SKM-1 treated with dmso at 0.1 percent for 144 hours (cell line): ENCODE measurements at regions not wholly inside any gene's neighbourhood (a gene's known extent, or its start where the extent isn't known, plus 50 kb on each side); places are given as distances from the start of the nearest gene placed in this dataset.

Source experiments
- DNase-seq: peaks from one replicate; lab custom pipeline; 2025; ENCODE audit not compliant: unreplicated experiment; lab: John Stamatoyannopoulos, UW

- no peak for DNase-seq
Measured at GRCh38 chr15:100734586-100734985, 132.2 kb downstream of the ASB7 start.

- no peak for DNase-seq
Measured at GRCh38 chr15:100735129-100736053, 133.0 kb downstream of the ASB7 start.

- DNase-seq, result no peak
Measured at GRCh38 chr15:100737214-100737613, 134.8 kb downstream of the ASB7 start.

GRCh38 chr15:100738614-100739013, 136.2 kb downstream of the ASB7 start:
- no peak for DNase-seq

- DNase-seq, result no peak
Measured at GRCh38 chr15:100740138-100740537, 137.7 kb downstream of the ASB7 start.

- DNase-seq, result no peak
Measured at GRCh38 chr15:100751585-100751984, 128.0 kb upstream of the ALDH1A3 start.

- no peak for DNase-seq
Measured at GRCh38 chr15:100753503-100753902, 126.1 kb upstream of the ALDH1A3 start.

- no peak for DNase-seq
Measured at GRCh38 chr15:100757661-100758060, 122.0 kb upstream of the ALDH1A3 start.

GRCh38 chr15:100758555-100758954, 121.1 kb upstream of the ALDH1A3 start:
- DNase-seq, result no peak

GRCh38 chr15:100759106-100759505, 120.5 kb upstream of the ALDH1A3 start:
- no peak for DNase-seq

GRCh38 chr15:100759698-100760356, 119.8 kb upstream of the ALDH1A3 start:
- DNase-seq, result no peak

- DNase-seq, result no peak
Measured at GRCh38 chr15:100760357-100760903, 119.2 kb upstream of the ALDH1A3 start.

- no peak for DNase-seq
Measured at GRCh38 chr15:100761290-100761935, 118.2 kb upstream of the ALDH1A3 start.

- no peak for DNase-seq
Measured at GRCh38 chr15:100762289-100762688, 117.3 kb upstream of the ALDH1A3 start.

GRCh38 chr15:100762913-100763834, 116.5 kb upstream of the ALDH1A3 start:
- no peak for DNase-seq

GRCh38 chr15:100763835-100764750, 115.5 kb upstream of the ALDH1A3 start:
- DNase-seq, result peak; percentile 3

- no peak for DNase-seq
Measured at GRCh38 chr15:100764778-100765466, 114.7 kb upstream of the ALDH1A3 start.

- no peak for DNase-seq
Measured at GRCh38 chr15:100765467-100766241, 114.0 kb upstream of the ALDH1A3 start.
